Superior temporal gyrus (tissue), 1 donor: ENCODE measurements at regions not wholly inside any gene's neighbourhood (a gene's known extent, or its start where the extent isn't known, plus 50 kb on each side); places are given as distances from the start of the nearest gene placed in this dataset.
"Not testable (repeated sequence)": the region's sequence is repeated elsewhere in the genome, so short reads cannot be mapped to it uniquely, and the experiment has no call there.

ENCODE experiments used
- DNase-seq: peaks from one replicate; pipeline ENCODE4 v3.0.0-alpha.2; 2016; ENCODE audit errors: extremely low spot score

DNA sequence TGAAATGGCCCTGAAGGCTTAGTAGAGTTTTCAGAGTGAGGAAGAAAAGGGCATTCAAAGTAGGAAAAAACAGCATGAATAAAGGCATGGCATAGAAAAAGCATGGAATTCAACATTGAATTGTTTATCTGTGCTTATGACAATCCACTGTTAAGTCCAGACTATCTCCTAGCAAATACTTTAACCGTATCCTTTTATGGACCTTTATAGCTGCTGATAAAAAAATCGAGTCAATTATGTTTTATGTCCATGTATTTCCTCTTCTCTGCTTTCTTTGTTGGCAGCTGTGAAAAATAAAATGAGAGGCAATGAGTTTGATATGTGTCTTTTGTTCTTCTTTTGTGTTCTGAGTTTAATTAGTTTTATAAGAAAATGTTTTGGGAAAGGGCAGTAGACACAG, 70.4 kb downstream of the TDRD15 start:
- no peak for DNase-seq

DNA sequence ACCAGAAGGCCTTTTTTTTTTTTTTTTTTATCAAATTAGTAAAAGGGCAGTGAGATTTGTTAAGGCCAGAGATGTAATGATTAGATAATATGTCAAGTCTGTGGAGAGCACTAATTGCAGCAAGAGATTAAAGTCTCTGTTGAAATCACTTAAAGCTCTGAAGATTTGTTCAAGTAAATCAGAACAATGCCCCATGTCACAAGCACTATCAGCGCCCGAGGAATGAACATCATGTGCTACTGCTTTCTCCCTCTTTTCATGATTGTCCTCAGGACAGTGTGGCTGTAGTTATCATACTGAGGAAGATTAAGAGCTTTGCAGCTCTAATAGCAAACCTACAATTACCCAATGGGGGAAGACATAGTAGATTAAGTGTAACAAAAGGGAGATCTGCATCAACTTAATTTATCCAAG, 71.1 kb downstream of the TDRD15 start:
- DNase-seq, result peak; percentile 68

DNA sequence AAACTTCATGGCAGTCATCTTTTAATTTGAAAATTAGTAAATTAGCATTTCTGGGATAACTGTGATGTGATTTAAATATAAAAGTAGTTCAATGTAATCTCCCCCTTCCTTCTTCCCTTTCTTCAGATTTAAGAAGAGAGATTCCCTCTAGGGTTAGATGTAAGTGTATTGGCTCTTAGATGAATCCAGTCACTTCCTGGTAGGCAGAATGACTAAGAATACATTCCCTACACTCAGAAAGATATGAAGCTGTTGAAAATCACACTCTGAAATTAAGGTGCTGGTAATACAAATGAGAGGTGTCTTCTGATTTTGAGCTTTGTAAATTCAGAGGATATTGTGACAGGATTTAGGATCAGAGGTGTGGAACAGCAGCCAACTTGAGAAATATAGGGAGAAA, 71.6 kb downstream of the TDRD15 start:
- no peak for DNase-seq

DNA sequence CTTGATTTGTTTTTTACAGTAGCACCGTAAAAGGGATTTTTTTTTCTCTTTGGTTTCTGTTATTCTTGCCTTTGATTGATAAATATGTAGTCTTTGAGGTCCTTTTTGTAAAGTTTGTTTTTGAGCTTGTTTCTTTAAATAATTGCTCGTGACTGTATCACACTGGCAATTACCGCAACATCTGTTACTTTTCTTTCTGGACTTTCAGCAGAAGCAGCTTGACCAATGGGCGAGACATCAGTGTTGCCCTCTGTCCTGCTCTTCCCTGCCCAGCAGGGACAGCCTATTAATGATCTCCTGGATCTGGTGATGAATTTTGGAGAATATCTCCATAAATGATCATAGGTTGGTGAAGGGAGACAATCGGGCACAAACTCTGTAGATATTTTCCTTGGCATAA, 74.9 kb downstream of the TDRD15 start:
- DNase-seq, result no peak

DNA sequence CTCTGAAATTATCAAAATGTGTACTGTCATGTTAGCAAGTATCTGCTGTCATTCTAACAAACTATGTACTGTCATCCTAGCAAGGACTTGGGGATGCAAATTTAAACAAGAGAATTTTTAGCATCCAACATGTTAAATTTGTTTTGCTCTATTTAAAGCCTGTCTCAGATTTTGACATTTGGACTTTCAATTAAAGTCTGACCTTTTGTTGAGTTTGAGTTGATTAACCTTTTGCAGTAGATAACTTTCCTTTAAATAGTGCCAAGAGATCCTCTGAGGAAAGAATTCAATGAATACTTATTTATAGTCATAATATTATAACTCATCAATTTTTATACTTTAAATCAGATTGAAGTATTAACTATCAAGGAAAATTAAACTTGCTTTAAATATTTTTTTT, 80.2 kb downstream of the TDRD15 start:
- no peak for DNase-seq

DNA sequence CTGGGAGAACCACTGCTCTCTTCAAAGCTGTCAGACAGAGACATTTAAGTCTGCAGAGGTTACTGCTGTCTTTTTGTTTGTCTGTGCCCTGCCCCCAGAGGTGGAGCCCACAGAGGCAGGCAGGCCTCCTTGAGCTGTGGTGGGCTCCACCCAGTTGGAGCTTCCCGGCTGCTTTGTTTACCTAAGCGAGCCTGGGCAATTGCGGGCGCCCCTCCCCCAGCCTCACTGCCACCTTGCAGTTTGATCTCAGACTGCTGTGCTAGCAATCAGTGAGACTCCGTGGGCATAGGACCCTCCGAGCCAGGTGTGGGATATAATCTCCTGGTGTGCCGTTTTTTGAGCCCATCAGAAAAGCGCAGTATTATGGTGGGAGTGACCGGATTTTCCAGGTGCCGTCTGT, 90.3 kb downstream of the TDRD15 start:
- DNase-seq, result not testable (repeated sequence)

DNA sequence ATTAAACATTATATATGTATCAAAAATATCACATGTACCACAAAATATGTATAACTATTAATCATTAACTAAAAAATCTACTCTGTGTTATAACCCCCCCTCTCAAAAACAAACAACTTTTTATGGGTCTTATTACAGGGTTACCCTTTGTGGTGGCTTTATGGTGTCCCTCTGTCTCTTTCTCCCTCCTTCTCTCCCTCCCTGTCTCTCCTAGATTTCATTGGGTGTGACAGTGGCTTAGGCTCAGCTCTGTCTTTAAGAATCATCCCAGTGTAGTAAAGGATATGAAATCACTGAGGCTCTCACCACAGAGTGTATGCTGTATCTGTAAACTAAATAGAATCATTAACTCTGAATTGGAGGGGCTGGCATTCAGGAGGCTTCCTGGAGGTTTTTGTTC, 93.7 kb downstream of the TDRD15 start:
- no peak for DNase-seq

DNA sequence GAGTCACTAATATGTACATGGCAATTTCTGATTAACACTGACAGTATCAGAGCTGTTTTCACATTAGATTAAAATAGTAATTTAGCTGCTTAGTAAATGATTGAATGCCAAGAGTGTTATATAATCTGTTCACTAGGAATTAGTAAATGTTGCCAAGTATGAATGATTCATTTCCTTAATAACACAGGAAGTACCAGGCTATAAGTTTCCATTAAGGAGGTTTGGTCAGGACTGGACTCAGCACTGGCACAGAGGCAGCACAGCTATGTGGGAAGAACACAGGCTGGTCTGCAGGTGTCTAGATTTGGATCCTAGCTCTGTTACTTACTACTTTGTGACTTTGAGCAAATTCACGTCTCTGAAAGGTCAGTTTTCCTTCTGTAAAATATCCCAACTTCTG, 97.2 kb downstream of the TDRD15 start:
- DNase-seq, result no peak

DNA sequence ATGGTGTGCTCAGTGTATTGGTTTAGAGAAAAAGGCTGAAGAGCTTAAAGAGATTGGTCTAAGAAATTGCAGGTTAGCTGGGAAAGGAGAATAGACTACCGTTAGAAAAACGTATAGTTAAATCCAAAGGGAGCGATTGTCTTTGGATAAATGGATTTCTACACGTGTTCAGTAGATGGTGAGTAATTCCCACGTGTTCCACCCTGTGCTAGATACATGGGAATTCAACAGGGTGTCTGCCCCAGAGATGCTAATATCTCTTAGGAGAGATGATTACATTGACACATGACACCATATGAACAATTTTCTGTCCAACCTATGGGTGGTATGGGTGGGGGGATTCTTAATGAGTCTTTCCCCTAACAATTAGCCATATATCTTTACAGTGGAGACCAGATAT, 99.8 kb downstream of the TDRD15 start:
- no peak for DNase-seq

DNA sequence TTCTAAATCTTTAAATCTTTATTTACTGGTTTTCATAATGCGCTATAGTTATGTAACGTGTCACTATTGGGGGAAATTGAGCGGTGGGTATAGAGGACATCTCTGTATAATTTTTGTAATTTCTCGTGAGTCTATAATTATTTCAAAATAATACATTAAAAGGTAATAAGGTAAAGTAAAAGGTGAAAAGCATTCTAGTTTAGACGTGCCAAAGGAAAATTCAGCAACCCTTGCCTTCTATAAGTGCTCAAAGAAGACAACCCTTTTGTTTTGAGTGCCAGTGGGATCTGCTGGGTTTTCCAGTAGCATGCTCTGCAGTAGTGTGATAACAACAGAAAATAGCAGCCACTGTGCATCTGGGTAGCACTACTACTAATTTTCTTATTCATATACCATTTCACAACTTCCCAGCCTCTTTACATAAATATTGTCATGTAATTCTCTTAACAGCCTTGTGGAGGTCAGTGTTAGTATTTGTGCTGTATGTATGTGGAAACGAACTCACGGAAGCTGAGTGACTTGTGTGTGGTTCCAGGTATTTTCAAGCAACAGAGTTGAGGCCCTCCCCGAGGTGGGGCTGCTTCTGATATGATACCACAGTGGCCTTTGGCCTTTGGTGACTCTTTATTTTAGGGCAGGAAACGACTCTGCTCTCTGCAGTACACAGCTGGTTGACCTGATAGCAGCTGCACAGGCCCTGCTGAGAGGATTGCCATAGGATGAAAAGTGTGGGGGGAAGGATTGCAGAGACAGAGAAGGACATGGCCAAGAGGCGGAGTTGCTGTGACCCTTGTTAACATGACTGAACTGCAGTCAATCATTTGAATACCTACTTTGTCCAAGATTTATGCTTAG, 104.5 kb downstream of the TDRD15 start:
- no peak for DNase-seq

DNA sequence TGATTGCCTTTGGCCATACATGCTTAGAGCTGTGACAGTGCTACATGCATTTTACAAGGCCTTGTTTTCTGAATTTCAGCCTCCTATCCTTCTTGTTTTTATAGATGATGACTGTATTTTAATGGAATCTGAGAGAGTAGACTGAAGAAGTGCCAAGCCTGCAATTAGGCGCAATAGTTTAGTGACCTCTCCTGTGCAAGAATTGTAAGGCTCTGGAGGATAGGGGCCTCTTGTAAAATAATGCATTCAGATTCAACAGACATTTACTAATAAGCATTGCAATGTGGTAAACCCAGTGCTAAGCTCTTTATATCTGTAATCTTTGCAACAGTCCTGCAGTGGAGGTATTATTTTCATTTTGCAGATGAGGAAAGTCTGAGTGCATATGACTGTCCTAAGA, 105.5 kb downstream of the TDRD15 start:
- no peak for DNase-seq

DNA sequence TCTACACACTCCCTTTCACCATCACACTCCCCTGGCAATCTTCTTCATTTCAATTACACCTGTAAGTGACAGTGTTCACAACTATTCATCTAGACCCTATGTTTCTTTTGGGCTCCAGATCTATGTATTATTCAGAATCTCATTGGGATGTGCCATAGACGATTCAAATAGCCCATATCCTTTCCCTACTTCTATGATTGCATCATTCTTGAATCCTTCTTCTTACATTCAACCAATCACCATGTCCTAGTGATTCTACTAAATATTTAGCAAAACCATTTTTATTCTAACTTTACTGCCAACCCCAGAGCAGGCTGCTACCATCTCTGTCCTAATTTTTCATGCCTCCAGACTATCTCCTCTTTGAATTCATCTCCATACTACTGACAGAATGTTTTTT, 106.4 kb downstream of the TDRD15 start:
- DNase-seq, result no peak

DNA sequence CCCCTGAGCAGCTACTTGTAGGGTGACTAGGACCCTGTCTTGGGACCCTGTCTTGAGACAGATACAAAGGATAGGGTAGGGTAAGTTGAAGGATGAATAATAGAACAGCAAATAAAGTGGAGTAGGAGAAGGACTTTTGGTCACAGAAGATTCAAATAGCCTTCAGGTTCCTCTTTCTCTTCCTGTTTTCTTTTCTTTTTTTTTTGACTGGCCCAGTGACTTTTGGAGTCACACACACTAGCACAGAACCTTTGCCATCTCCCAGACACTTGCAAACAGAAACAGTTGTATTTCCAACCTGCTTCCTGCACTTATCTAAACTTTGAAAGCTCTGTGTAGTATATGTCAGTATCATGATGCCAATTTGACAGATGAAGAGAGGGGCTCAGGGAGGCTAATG, 108.2 kb downstream of the TDRD15 start:
- DNase-seq, result no peak

DNA sequence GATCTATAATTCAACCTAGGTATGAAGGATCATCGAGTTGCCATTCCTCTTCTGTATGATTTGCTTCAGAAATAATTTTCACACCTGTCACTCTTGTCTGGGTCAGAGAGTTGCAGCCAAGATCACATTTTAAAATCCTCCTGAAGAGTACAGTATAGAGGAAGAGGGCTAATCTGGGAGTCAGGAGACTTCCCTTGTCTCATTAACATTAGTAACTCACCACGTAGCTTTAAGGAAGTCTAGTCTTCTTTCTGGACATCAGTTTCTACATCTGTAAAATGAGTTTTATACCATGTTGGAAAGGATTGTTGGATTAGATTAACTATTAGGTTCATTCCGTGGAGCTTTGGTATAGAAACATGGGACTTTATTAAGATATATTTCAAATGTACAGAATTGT, 109.4 kb downstream of the TDRD15 start:
- DNase-seq, result no peak

DNA sequence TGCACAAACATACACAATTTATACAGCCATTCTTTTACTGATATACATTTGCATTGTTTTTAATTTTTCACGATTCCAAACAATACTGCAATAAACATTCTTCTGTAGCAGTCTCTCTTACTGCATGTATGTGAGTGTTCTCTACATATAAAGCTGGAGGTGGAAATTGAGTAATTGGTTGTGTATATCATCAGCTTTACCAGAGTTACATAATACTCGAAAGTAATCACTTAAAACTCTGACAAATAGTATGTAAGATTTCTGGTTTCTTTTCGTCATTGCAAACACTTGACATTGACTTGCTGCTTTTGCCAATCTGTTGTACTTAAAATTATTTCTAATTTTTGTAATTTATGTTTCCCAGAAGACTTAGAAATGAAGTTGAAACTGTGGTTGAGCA, 110.2 kb downstream of the TDRD15 start:
- DNase-seq, result no peak

DNA sequence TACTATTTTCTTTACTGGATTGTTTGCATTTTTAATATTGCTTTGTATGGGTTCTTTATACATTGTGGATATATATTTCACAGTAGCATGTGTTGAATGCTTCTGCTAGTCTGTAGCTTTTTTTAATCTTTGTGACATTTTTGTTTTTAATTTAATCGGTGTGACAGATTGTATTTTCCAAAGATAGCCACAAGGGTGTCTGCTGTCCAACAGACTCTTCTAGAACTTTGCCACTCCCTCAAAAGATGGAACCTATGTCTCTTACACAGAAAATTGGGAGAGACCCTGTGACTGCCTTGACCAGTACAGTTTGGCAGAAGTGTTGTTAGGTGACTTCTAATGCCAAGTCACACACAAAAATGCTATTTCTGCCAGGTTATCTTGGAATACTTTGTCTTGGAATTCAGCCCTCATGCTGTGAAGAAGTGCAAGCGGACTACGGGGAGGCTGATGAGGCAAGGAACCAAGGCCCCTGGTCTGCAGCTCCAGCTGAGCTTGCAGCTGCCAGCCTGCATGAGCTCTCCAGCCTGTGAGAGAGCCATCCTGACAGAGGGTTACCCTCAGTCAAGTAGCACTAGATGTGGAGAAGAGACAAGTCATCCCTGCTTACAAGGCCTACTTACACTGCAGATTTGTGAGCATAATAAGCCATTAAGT, 110.8 kb downstream of the TDRD15 start:
- no peak for DNase-seq

DNA sequence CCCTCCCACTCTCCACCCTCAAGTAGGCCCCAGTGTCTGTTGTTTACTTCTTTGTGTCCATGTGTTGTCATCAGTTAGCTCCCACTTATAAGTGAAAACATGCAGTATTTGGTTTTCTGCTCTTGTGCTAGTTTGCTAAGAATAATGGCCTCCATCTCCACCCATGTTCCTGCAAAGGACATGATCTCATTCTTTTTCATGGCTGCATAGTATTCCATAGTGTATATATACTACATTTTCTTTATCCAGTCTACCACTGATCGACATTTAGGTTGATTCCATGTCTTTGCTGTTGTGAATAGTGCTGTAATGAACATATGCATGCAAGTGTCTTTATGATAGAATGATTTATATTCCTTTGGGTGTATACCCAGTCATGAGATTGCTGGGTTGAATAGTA, 116.0 kb downstream of the TDRD15 start:
- DNase-seq, result not testable (repeated sequence)

DNA sequence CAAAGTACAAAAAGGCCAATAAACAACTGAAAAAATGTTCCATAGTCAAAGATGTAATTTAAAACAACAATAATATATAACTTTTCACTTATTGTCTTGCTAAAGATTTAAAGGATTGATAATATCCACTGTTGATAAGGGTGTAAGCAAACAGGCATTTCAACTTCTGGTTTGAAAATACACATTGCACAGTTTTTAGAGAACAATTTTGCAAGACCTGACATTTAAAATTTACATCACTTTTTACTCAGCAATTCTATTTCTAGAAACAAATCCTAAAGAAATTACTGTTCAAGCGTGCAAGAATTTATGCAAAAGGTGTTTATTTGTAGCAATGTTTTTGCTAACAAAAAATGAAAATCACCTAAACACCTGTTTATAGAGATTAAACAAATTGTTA, 120.4 kb downstream of the TDRD15 start:
- DNase-seq, result no peak

DNA sequence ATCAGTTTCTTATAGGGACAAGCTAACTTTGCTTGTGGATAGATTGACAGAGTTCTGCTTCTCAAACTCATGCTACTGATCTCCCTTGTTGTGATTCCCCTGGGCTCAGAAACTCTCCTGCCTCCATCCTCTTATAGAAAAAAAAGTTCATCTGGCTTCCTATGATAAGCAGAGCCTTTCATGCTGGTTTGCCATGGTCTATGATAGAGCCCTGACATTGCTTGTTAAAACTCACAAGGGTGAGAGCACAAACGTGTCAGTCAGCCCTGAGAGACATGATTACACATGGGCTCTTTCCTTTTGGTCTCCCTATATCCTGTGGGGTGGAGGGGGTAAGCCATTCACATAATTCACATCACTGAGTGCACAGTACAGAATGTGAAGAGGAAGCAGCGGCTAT, 121.8 kb downstream of the TDRD15 start:
- no peak for DNase-seq

DNA sequence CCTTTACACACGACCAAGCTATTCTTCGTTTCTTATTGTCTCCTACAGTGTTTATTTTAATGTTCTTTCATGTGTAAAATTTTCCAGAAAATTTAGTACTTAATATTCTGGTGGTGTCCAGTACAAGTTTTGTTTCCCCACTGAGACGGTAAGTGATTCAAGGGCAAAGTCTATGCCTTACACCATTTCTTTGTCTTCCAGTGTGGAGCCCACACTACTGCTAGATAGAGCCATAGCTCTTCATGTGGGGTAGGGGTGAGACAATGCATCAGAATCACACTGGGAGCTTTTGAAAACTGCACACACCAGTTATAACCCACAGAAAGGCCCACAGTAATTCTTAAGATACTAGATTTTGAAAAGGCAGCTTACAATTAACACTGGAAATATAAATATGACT, 125.6 kb downstream of the TDRD15 start:
- no peak for DNase-seq

DNA sequence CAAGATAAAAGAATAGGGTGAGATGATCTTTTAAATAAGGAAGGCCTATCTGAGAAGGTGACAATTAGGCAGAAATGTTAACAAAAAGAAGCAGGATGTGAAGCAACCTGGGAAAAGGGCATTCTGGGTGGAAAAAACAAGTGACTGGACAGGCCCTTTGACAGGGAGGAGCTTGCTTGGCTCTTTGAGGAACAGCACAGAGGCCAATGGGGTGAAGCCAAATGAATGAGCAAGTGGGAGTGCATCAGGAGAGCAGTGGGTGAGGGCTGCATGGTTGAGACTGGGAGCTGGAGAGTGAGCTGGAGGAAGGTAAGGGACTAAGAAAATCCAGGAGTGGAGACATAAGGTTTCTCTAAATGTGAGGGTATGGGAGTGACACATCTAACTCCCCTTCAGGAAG, 126.9 kb downstream of the TDRD15 start:
- DNase-seq, result no peak

DNA sequence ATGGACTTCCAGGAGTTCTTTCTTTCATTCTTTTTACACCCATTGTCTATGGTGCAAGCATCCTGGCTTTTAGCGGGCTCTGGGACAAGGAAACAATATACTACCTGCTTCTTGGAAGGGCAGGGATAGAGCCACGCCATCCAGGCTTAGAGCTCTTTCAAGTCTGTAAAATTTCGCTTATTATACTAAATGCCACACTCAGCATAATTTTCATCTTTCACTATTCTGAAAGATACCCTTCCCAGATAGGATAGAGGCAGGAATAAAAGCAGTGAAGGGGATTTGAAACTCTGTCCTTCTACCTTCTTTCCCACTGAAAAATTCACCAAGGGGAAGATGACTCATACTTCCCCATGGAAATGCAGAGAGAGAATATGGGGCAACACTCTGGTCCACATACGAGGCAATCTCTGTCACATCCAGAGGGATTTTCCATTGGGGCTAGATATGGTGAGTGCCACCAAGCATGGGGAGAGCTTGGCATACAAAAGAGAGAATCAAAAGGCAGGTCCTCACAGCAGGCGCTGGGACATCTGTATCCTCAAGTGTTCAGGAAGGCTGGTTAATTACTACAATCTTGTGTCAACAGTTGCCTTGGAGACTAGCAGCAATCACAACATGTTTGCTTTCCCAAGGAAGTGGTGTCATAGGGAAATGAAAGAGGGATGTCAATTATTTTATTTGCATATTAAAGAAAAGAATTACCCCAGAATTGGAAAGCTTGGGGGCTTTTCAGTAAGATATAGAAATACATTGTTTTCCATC, 127.6 kb downstream of the TDRD15 start:
- DNase-seq, result no peak
